GM21723 (cell line): ENCODE measurements at regions not wholly inside any gene's neighbourhood (a gene's known extent, or its start where the extent isn't known, plus 50 kb on each side); places are given as distances from the start of the nearest gene placed in this dataset.

Experiments used
- ATAC-seq: cut with Tn5 transposase; IDR thresholded peaks from one replicate; pipeline ENCODE4 v1.9.1; 2021; ENCODE audit warnings: mild to moderate bottlenecking, moderate library complexity; ENCODE audit not compliant: unreplicated experiment

DNA sequence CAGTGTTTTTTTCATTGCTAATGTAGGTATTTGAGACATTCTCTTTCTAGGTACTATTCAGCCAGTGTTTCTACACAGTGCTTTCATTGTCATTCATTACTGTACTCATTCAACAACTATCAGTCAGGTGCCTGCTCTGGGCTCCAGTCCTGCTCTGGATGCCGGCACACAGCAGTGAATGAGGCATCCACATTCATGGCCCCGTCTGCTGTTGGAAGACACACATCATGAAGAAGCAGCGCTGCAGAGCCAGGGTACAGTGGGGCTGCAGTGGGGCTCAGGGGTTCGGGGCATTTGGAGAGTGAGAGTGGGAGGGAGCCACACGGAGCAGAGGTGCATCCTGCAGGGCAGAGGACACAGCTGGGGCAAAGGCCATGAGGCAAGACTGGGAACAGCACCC, 737.2 kb upstream of the RAB6C start:
- ATAC-seq: no peak

DNA sequence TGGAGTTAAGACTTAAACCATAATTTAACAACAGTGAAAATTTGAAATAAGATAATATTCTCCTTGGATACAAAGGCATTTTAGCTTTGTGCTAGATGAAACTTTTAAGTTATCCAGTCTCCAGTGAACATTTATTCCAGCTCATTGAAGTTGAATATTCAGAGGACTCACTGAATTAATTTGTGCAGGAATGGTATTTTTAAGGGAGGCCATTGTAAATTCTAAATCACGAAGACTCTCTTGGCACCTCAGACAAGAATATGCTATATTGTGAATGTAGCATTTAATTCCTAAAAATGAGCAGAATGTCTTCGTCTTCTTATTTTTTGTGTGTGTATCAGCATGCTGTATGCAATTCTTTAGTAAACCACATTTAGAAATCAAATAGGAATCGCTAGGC, 731.7 kb upstream of the RAB6C start:
- ATAC-seq: no peak

DNA sequence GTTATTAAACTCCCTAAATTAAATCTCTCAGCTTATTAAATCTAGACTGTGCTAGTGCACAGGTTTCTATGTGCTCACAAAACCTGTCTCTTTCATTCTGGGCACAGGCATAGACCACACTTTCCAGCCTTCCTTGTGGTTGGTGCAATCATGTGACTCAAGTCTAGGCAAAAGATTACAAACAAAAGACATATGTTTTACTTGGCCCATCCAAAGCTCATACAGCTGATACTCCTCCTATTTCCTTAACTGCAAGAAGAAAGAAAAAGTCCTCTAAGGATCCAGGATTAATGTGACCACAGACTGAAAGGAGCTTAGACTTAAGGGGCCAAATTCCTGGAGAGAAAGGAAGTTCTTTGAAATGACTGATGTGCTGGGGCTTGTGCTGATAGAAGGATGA, 731.3 kb upstream of the RAB6C start:
- ATAC-seq: no peak

DNA sequence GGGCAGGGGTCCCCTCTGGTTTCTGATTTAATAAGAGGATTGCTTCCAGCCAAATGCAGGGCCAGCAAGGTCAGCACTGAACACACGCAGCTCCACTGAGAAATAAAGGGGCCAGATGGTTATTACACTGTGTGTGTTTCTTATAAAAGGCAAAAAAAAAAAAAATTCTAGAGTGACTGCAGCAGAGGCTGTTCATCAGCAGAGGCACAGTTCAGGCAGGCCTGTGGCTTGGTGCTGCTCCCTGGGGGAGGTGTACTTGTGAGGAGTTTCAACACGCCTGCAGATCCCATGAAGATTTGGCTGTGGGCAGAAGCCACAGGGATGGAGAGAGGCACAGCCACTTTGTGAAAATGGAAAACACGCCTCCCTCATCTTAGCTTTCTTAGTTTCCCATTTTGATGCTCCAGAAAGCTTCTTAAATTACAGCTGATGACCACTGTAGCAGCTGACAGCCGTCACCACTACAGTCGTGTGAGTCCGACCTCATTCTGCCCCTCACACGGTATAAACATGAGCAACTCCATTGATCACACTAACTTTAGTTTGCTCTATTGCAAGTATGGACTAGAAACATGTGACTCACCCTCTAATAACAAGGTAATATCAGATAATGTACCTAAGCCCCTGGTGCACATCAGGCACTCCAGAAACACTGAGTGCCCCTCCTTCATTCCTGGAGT, 726.5 kb upstream of the RAB6C start:
- ATAC-seq: no peak

DNA sequence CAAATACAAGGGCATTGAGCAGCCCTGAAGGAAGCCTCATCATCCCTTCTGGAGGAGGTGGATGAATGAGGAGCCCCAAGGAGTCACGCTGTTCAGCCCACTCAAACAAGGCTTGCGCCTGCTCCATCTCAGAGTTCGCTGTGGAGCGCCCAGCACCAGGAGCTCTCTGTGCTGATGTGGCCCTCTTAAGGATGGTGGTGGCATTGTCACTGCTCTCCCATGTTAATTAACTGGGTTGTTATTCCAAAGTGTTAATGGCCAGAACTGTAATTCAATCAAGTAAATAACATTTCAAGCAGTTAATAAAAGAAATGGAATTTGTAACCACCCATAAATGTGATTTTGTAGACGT, 726.0 kb upstream of the RAB6C start:
- ATAC-seq: no peak

DNA sequence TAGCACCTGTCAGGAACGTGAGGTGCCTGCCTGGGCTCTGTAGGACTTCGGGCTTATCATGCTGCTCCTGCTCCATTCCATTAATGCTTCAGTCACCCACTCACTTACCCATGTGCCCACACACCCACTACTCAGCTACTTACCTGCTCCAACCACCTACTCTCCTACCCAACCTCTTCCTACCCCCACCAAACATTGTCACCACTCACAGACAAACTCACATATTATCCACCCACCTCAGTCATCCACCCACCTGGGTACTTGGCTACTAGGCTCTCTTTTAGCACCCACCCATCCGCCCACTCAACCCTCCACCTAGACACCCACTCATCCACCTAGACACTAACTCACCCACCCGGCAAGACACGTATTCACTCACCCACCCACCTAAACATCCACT, 724.7 kb upstream of the RAB6C start:
- ATAC-seq: no peak

DNA sequence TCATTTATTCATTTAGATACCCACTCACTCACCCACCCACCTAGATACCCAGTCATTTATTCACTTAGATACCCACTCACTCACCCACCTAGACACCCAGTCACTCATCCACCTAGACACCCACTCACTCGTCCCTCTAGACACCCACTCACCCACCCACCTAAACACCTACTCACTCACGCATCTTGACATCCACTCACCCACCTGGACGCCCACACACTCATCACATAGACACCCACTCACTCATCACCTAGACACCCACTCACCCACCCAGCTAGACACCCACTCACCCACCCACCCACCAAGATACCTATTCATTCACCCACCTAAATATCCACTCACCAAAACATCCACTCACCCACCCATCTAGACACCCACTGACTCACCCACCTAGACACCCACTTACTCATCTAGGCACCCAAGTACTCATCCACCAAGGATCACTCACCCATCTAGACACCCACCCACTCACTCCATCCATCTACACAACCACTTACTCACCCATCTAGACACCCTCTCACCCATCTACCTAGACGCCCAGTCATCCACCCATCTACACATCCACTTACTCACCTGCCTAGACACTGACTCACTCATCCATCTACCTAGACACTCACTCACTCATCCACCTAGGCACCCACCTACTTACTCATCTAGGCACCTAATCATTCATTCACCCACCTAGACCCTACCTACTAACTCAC, 723.7 kb upstream of the RAB6C start:
- ATAC-seq: no peak

DNA sequence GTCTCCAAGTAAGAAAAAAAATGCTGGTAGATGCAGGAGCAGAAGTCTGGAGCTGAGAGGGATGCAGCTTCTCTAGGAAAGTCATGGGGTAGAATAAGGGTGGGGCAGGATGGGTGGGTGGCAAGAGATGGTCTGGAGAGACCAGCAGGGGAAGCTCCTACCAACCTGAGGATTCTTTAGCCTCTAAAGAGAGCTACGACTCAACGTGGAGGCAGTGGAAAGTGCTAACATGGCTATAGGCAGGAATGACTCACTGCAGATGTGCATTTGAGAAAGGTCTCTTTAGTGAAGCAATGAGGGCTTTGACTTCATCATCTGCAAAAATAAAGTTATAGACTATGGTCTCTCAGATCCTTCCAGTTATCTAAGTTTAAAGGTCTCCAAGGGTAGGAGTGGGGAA, 722.8 kb upstream of the RAB6C start:
- no peak for ATAC-seq

DNA sequence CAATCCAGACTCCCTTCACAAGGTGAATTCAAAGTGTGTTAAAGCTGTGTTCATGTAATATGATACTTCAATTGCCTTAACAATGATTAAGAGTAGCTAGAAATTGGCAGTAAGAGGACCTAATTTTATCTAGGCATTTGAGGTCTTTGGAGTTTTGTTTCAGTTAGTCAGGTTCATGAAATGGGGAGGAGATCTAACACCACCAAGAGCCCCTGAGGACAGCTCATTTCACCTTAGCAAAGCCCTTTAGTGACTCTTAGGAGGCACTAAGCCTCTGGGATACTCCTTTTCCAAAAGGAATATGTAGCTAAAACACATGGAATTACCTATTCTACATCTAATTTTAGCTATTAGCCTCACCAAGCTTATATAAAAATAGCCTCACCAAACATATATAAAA, 716.5 kb upstream of the RAB6C start:
- no peak for ATAC-seq

DNA sequence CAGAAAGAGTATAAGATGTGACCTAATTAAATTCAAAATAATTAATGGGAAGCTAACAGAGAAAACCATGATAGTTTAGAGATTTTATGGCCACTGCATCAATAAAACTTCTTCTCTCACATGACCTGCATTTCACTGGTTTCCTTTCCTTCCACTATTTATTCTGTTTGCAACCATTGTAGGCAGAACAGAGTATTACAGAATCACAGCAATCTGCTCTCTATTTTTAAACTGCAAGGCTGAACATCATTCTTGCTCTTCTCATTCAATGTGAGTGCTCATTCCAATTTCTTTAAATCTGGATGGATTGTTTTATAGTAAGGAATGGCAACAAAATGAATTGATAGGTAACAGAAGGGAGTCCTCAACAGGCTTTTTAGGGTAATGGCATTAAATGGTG, 715.5 kb upstream of the RAB6C start:
- no peak for ATAC-seq

DNA sequence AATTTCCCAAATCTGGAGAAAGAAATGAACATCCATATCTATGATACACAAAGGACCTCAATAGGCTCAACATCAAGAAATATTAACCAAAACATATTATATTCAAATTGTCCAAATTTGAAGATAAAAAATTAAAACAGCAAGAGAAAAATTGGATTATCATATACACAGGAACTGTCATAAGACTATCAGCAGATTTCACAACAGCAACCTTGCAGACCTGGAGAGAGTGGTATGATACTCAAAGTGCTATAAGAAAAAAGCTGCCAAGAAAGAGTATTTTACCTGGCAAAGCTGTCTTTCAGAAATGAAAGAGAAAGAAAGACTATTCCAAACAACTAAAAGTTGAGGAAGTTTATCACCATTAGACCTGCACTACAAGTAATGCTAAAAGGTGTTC, 711.9 kb upstream of the RAB6C start:
- no peak for ATAC-seq

DNA sequence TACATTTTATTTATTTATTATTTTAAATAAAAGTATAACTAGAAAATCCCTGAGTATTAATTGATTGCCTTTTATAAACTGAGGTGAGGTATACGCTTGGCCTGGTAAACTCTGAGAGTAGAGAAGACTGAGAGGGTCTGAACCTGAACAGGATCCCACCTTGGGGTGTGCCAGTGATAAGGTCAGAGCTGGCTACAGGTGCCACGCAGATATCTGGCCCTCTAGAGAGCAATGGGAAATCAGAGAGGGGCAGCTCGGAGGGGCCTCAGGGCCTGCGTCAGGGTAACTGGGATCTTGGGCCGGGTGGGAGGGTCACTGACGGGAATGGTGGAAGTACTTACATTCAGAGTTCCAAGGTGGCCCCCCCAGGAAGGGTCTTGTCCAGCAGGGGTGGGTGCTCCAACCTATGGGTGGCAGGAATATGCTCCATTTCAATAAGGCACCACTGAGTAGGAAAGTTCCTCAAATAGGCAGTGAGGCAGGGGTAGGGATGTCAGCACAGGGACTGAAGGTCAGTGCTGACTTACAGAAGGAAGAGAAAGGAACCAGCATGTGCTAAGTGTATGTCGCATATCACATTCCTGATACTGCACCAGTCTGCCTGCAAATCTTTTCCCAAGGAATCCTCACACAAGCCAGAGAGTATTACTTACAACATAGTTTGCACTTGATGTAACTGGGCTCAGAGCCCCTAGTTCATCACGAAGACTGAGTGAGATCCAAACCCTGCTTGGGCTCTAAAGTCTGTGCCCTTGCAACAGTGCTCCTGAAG, 706.0 kb upstream of the RAB6C start:
- no peak for ATAC-seq

DNA sequence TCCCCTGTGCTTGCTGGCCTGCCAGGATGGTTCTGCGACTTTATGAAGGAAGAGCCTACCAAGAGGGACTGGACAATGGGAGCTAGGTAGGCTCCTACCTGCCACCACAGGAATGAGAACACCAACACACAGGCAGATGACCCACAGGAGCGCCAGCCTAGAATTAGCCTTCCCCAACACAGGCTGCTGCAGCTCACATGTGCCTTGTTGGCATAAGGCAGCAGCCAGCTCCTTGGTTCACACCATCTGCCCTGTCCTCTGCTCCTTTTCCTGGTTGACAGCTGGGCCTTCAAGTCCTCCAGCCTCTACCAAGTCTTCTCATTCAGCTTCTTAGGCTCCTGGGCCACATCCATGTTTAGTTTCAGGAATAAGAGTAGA, 705.4 kb upstream of the RAB6C start:
- ATAC-seq: no peak

DNA sequence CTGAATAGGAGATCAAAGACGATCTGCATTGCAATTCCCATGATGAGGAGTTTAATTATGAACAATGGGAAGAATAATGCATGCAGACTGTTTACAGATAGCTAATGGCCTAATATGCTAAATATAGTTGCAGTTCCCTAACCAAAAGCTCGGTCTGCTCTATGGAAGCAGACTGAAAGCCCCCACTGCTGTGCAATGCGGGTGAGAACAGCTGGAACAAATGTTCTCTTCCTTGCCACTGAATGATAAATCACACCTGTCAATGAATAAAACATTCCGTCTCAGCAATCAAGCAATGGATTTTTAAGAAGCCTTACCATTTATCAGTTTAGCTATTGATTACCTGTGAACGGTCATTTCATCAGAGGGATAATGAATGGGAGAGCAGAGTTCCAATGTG, 704.5 kb upstream of the RAB6C start:
- ATAC-seq: no peak

DNA sequence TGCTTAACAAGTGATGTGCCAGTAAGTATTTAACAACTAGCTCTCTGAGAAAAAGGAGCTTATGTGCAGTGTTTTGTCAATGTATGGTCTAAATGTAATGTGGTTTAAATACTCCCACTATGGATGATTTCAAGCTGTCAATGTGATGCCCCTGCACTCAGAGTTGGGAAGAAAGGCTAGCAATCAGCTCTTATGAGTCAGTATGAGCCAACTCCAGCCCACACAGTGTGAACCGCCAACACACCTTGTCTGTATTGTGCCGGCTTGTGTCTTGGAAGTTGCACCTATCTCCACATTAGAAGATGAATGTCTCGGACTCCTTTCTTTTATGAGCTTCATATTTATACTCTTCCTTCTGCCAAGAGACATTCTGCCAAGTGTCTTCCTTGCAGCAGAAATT, 703.8 kb upstream of the RAB6C start:
- no peak for ATAC-seq

DNA sequence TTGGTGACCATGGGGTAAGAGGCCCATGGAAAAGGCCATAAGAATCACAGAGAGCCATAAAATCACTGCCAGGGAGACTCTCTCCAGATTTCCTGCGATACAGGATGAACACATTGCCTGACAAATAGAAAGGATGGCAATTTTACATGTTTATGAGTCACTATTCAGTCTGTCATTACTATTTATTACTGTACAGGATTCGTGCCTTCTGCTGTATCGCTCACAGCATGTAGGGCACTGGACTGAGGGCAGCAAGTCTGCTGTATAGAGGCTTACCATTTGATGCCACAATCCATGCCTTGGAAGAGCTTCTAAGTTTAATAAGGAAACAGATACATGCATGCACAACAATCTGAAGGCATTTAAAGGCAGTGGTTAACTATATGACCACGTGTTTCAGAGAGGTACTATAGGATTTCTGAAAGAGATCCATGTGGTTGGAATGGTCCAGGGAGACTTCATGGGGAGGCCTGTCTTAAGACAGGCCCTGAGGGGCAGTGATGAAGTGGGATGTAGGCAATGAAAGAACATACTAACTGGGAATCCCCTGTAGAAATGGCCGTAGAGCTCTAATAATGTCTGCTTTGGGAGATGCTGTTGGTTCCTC, 702.4 kb upstream of the RAB6C start:
- no peak for ATAC-seq

DNA sequence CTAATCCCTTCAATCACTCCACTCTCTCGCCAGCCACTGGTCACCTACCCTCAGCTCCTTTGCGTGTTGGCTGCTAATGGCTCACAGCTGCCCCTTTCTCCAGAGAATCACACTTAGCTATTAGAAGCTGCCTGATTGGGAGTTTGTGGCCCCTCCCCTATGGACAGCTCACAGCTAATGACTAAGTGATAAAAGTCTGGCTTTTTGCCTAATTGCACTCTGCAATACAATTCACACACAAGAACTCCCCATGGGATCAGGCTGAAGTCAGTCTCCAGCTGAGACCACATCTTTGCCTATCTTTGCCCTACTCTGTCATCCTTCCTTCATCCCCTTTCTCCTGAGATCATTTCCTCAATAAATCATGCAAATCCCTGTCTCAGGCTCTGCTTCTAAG, 701.9 kb upstream of the RAB6C start:
- no peak for ATAC-seq

DNA sequence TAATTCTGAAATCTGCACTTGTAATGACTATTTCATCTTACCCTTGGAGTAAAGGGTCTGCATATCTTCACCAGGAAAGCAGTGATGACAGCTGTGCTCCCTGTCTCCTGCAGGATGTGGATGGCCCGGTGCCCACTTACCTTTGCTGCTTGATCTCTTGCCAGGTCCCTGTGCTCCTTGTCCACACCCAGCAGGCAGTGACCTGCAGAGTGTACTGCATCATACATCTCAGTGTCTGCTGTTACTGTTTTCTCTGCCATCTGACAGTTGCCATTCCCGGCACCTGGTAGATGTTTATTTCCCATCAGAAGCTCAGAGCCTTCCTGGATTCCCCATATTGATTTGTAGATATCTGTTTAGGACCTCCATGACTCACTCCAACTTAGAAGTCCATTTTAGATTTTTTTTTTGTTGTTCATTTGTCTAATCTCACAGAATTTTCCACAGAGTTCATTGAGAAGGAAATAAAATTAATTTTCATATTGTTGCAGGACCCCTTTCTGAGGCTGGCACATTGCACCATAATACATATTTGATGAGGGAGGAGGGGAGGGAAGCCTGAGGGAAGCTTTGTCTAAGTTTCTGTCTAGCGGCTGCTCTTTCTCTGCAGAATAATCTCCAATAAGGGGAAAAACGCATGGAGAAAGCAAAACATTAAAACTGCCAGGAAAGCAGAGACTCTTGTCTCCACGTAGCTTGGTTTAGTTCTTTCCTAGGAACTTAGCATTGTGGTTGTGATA, 697.5 kb upstream of the RAB6C start:
- no peak for ATAC-seq

DNA sequence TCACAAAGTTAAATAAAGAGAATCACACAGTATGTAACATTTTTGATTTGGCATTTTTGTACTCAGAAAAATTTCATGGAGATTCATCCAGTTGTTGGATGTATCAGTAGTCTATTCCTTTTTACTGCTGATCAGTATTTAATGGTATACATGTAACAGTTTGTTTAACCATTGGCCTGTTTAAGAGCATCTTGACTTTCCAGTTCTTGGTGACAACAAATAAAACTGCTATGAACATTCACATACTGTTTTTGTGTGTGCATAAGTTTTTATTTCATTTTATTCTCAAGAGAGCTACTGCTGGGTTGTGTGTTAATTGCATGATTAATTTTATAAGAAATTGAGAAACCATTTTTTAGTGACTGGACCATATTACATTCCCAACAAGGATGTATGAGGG, 694.5 kb upstream of the RAB6C start:
- no peak for ATAC-seq

DNA sequence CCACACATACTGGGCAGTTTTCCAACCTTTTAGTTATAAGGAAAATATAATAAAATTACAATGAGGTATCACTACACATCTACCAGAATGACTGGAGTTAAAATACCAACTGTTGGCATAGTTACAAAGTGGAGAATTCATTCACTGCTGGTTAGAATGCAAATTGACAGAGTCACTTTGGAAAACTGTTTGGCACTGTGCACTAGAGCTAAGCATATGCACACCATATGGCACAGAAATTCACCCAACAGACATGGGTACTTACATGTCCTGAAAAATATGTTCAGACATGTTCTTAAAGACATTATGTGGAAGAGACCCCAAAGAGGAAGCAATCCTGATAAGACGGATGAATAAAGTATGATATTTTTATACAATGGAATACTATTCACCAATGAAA, 686.1 kb upstream of the RAB6C start:
- no peak for ATAC-seq

DNA sequence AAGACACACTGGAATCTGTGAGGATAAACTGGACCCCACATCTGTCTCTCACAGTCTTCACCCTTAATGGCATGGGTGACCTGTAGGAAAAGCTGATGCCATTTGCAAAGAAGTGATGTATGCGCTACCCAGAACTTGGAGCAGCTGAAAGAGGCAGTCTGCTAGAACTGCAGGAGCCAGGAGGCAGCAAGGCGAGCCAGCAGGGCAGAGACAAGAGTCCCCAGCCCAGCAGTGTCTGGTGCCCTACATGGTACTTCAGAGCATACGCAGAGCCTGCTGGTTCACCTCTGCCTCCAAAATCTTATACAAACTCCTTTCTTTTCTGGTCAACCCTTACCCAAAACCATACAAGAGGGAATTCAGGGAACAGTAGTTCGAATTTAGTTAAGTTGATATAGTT, 683.1 kb upstream of the RAB6C start:
- no peak for ATAC-seq
